Cerebellar cortex (tissue), 1 donor: ENCODE measurements at regions not wholly inside any gene's neighbourhood (a gene's known extent, or its start where the extent isn't known, plus 50 kb on each side); places are given as distances from the start of the nearest gene placed in this dataset.
"Not testable (repeated sequence)": the region's sequence is repeated elsewhere in the genome, so short reads cannot be mapped to it uniquely, and the experiment has no call there.

Experiments
- DNase-seq: peaks from one replicate; pipeline ENCODE4 v3.0.0-alpha.2; 2015; ENCODE audit warnings: low spot score

- no peak for DNase-seq
Observed at GRCh38 chr3:153978006-153978405, 143.2 kb upstream of the ARHGEF26 start.

- DNase-seq = no peak
Observed at GRCh38 chr3:153979418-153980251, 141.6 kb upstream of the ARHGEF26 start.

GRCh38 chr3:153980252-153980590, 141.0 kb upstream of the ARHGEF26 start:
- DNase-seq = no peak

- not testable (repeated sequence) for DNase-seq
Observed at GRCh38 chr3:153997364-153997763, 123.8 kb upstream of the ARHGEF26 start.

GRCh38 chr3:154003649-154004048, 117.5 kb upstream of the ARHGEF26 start:
- no peak for DNase-seq

GRCh38 chr3:154011036-154011435, 110.2 kb upstream of the ARHGEF26 start:
- no peak for DNase-seq

- DNase-seq = no peak
Observed at GRCh38 chr3:154013736-154014135, 107.5 kb upstream of the ARHGEF26 start.

- DNase-seq = no peak
Observed at GRCh38 chr3:154015307-154015706, 105.9 kb upstream of the ARHGEF26 start.

GRCh38 chr3:154018100-154018696, 103.0 kb upstream of the ARHGEF26 start:
- peak; percentile 25 for DNase-seq

- DNase-seq = no peak
Observed at GRCh38 chr3:154022606-154023005, 98.6 kb upstream of the ARHGEF26 start.

GRCh38 chr3:154023148-154023547, 98.0 kb upstream of the ARHGEF26 start:
- DNase-seq = no peak

- no peak for DNase-seq
Observed at GRCh38 chr3:154025007-154025406, 96.2 kb upstream of the ARHGEF26 start.

GRCh38 chr3:154029926-154030325, 91.3 kb upstream of the ARHGEF26 start:
- DNase-seq = no peak

GRCh38 chr3:154034797-154035330, 86.3 kb upstream of the ARHGEF26 start:
- DNase-seq = no peak

GRCh38 chr3:154040283-154040682, 80.9 kb upstream of the ARHGEF26 start:
- DNase-seq = peak; percentile 12

GRCh38 chr3:154044671-154045070, 76.5 kb upstream of the ARHGEF26 start:
- no peak for DNase-seq

- no peak for DNase-seq
Observed at GRCh38 chr3:154050216-154050615, 71.0 kb upstream of the ARHGEF26 start.

GRCh38 chr3:154050766-154051165, 70.4 kb upstream of the ARHGEF26 start:
- no peak for DNase-seq

- DNase-seq = no peak
Observed at GRCh38 chr3:154059833-154060232, 61.4 kb upstream of the ARHGEF26 start.

GRCh38 chr3:154060238-154061000, 60.8 kb upstream of the ARHGEF26 start:
- DNase-seq = peak; percentile 9

- DNase-seq = no peak
Observed at GRCh38 chr3:154061001-154061370, 60.2 kb upstream of the ARHGEF26 start.

- DNase-seq = no peak
Observed at GRCh38 chr3:154062513-154062912, 58.7 kb upstream of the ARHGEF26 start.

GRCh38 chr3:154071146-154071545, 50.0 kb upstream of the ARHGEF26 start:
- no peak for DNase-seq
